IMR-90 (cell line): ENCODE measurements at regions not wholly inside any gene's neighbourhood (a gene's known extent, or its start where the extent isn't known, plus 50 kb on each side); places are given as distances from the start of the nearest gene placed in this dataset.

Source experiments
- BHLHE40 ChIP-seq: fragments of 150-350 bp; IDR thresholded peaks from 2 replicates; pipeline ENCODE4 v1.6.1; 2016; ENCODE audit warnings: mild to moderate bottlenecking, low read depth, low read length
- CEBPB ChIP-seq: IDR thresholded peaks from 2 replicates; pipeline ENCODE4 v1.6.1; 2012; ENCODE audit warnings: low read depth, low read length, improper control_type of control experiment
- CHD1 ChIP-seq: IDR thresholded peaks from 2 replicates; pipeline ENCODE4 v1.6.1; 2012; ENCODE audit warnings: low read depth, low read length, improper control_type of control experiment
- FOS ChIP-seq: fragments of 150-350 bp; IDR thresholded peaks from 2 replicates; pipeline ENCODE4 v1.6.1; 2016; ENCODE audit warnings: low read depth, low read length
- MAFK ChIP-seq: IDR thresholded peaks from 2 replicates; pipeline ENCODE4 v1.6.1; 2012; ENCODE audit warnings: low read depth, low read length, improper control_type of control experiment
- MAZ ChIP-seq: IDR thresholded peaks from 2 replicates; pipeline ENCODE4 v1.6.1; 2012; ENCODE audit warnings: low read depth, mild to moderate bottlenecking, low read length, improper control_type of control experiment, moderate library complexity, borderline replicate concordance
- MXI1 ChIP-seq: IDR thresholded peaks from 2 replicates; pipeline ENCODE4 v1.6.1; 2012; ENCODE audit warnings: low read depth, mild to moderate bottlenecking, low read length, moderate library complexity, borderline replicate concordance
- POLR2A ChIP-seq: IDR thresholded peaks from 2 replicates; pipeline ENCODE4 v1.6.1; 2012; ENCODE audit warnings: mild to moderate bottlenecking, low read depth, low read length
- RAD21 ChIP-seq: IDR thresholded peaks from 2 replicates; pipeline ENCODE4 v1.6.1; 2012; ENCODE audit warnings: low read length, improper control_type of control experiment
- RCOR1 ChIP-seq: IDR thresholded peaks from 2 replicates; pipeline ENCODE4 v1.6.1; 2012; ENCODE audit warnings: mild to moderate bottlenecking, low read length, improper control_type of control experiment; ENCODE audit not compliant: insufficient replicate concordance
- RFX5 ChIP-seq: IDR thresholded peaks from 2 replicates; pipeline ENCODE4 v1.8.0; 2012; ENCODE audit warnings: low read depth, mild to moderate bottlenecking, low read length, moderate library complexity
- TF ChIP-seq, protein P1 (sequence below): conservative IDR thresholded peaks from 2 replicates; pipeline ENCODE4 v1.5.1; 2012; ENCODE audit warnings: mild to moderate bottlenecking, low read depth, low read length, improper control_type of control experiment
- TF ChIP-seq, protein P2 (sequence below): fragments of 150-350 bp; IDR thresholded peaks from 2 replicates; pipeline ENCODE4 v1.6.1; 2017; ENCODE audit warnings: mild to moderate bottlenecking, antibody characterized with exemption, low read length, low read depth
- TF ChIP-seq, protein P3 (sequence below): fragments of 150-350 bp; IDR thresholded peaks from 2 replicates; pipeline ENCODE4 v1.6.1; 2016; ENCODE audit warnings: low read depth, mild to moderate bottlenecking, low read length, moderate library complexity, borderline replicate concordance

DNA sequence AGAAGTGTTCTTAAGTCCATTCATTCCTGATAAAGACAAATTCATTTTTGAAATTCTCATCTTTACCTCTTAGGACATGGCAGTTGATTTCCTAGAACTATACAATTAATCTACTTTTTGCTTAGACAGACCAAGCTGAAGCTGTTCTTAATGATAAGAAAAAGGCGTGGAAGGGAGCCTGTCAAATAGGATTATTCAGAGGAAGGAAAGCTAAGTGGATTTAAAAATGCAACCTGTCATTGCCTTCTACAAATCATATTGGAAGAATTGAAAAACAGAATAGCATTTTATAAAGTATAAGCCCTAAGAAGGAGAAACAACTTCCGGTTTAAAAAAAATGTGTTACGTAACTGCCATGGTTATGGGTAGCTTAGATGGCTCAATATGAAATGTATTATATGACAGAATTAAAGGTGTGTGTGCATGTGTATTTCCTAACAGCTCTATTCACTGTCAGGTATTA, 81.2 kb upstream of the RAP2B start:
- TF ChIP-seq, protein P1, sequence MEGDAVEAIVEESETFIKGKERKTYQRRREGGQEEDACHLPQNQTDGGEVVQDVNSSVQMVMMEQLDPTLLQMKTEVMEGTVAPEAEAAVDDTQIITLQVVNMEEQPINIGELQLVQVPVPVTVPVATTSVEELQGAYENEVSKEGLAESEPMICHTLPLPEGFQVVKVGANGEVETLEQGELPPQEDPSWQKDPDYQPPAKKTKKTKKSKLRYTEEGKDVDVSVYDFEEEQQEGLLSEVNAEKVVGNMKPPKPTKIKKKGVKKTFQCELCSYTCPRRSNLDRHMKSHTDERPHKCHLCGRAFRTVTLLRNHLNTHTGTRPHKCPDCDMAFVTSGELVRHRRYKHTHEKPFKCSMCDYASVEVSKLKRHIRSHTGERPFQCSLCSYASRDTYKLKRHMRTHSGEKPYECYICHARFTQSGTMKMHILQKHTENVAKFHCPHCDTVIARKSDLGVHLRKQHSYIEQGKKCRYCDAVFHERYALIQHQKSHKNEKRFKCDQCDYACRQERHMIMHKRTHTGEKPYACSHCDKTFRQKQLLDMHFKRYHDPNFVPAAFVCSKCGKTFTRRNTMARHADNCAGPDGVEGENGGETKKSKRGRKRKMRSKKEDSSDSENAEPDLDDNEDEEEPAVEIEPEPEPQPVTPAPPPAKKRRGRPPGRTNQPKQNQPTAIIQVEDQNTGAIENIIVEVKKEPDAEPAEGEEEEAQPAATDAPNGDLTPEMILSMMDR: no peak
- TF ChIP-seq RFX5 (no peak), POLR2A (no peak), MXI1 (no peak), MAFK (no peak), MAZ (no peak), CHD1 (no peak), CEBPB (no peak), RCOR1 (no peak), BHLHE40 (no peak), FOS (no peak), RAD21 (no peak)
- TF ChIP-seq, protein P2, sequence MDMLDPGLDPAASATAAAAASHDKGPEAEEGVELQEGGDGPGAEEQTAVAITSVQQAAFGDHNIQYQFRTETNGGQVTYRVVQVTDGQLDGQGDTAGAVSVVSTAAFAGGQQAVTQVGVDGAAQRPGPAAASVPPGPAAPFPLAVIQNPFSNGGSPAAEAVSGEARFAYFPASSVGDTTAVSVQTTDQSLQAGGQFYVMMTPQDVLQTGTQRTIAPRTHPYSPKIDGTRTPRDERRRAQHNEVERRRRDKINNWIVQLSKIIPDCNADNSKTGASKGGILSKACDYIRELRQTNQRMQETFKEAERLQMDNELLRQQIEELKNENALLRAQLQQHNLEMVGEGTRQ: no peak
- TF ChIP-seq, protein P3, sequence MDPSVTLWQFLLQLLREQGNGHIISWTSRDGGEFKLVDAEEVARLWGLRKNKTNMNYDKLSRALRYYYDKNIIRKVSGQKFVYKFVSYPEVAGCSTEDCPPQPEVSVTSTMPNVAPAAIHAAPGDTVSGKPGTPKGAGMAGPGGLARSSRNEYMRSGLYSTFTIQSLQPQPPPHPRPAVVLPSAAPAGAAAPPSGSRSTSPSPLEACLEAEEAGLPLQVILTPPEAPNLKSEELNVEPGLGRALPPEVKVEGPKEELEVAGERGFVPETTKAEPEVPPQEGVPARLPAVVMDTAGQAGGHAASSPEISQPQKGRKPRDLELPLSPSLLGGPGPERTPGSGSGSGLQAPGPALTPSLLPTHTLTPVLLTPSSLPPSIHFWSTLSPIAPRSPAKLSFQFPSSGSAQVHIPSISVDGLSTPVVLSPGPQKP: no peak
